Endothelial cell of umbilical vein (primary cell): ENCODE measurements at regions not wholly inside any gene's neighbourhood (a gene's known extent, or its start where the extent isn't known, plus 50 kb on each side); places are given as distances from the start of the nearest gene placed in this dataset.

ENCODE experiments used
- CTCF ChIP-seq, 2 donors: IDR thresholded peaks; 1 replicate in 1 of 2; 2 replicates in 1 of 2; pipeline ENCODE4 v1.5.1; 2011; ENCODE audit warnings: low read length in 2 of 2, mild to moderate bottlenecking in 2 of 2, moderate library complexity in 2 of 2, control low read depth in 1 of 2, inconsistent platforms in 1 of 2, low read depth in 1 of 2; ENCODE audit not compliant: insufficient read depth in 1 of 2; ENCODE audit errors: extremely low read depth in 1 of 2
- MYC ChIP-seq: IDR thresholded peaks from one replicate; pipeline ENCODE4 v1.6.1; 2011; ENCODE audit warnings: mild to moderate bottlenecking, low read depth, low read length
- POLR2A ChIP-seq: IDR thresholded peaks from 2 replicates; pipeline ENCODE4 v1.6.1; 2012; ENCODE audit warnings: low read depth, mild to moderate bottlenecking, control low read depth, low read length
- POLR2AphosphoS5 ChIP-seq: IDR thresholded peaks from 2 replicates; pipeline ENCODE4 v1.6.1; 2012; ENCODE audit warnings: low read depth, mild to moderate bottlenecking, control low read depth, low read length, moderate library complexity; ENCODE audit not compliant: insufficient read depth

DNA sequence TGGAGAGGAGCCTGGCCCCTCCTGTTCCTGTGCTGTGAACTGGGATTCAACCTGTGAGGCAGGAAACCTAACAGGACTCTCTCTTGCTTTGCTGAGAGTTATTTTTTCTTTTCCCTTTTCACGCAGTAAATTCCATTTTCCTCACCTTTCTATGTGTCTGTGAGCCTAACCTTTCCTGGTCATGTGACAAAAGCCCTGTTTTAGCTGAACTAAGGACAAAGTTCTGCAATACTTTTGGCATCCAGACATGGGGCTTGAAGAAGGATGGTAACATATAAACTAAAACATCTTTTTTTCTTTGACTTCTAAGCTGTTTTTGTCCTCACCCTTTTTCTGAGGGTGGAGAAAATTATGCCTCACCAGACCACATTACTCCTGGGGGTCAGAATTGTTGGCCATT, 368.5 kb downstream of the HTR1B start:
- no peak for TF ChIP-seq POLR2A
- no peak for TF ChIP-seq CTCF (IDR thresholded peaks at IDR 0.05; ENCODE audit: extremely low read depth in 1 of 2, insufficient read depth in 1 of 2, low read depth in 1 of 2, low read length in 2 of 2)
- no peak for TF ChIP-seq POLR2AphosphoS5
- no peak for TF ChIP-seq MYC
